H1 (cell line): ENCODE measurements at regions not wholly inside any gene's neighbourhood (a gene's known extent, or its start where the extent isn't known, plus 50 kb on each side); places are given as distances from the start of the nearest gene placed in this dataset.

Experiments used
- CTCF ChIA-PET: fragments of 300-600 bp; sonication (Branson Sonifier 250); formaldehyde crosslinking; loops from one replicate; lab custom pipeline; 2021; ENCODE audit not compliant: partially characterized antibody; lab: Charles Lee
- POLR2A ChIA-PET: fragments of 300-600 bp; sonication (Branson Sonifier 250); formaldehyde crosslinking; loops from one replicate; lab custom pipeline; 2021; ENCODE audit warnings: inconsistent platforms; ENCODE audit not compliant: partially characterized antibody; lab: Charles Lee
- DNase-seq, 2 experiments: peaks; one replicate each; pipeline versions ENCODE4 v3.0.0 to v3.0.0-alpha.2; 2010 to 2022; ENCODE audit warnings: low spot score in 2 of 2, low read depth in 1 of 2, mixed read lengths in 1 of 2
- FAIRE-seq: peaks from 2 replicates; lab custom pipeline; 2011; peaks lifted over from hg19 to GRCh38; lab: Jason Lieb, UNC
- H2AFZ ChIP-seq: 2 replicates; pipeline ENCODE4 v1.8.1; 2012; ENCODE audit warnings: low read length, inconsistent platforms
- H2AK5ac ChIP-seq: 2 replicates; pipeline ENCODE4 v1.6.1; 2013; ENCODE audit warnings: low read depth, low read length
- H2BK120ac ChIP-seq: replicated peaks from 2 replicates; pipeline ENCODE3; 2013; ENCODE audit warnings: low read depth, low read length, inconsistent platforms
- H2BK12ac ChIP-seq: 2 replicates; pipeline ENCODE4 v1.6.1; 2013; ENCODE audit warnings: low read depth, low read length
- H2BK15ac ChIP-seq: 2 replicates; pipeline ENCODE4 v1.6.1; 2013; ENCODE audit warnings: low read length
- H2BK20ac ChIP-seq: 2 replicates; pipeline ENCODE4 v1.6.1; 2013; ENCODE audit warnings: low read length
- H2BK5ac ChIP-seq: 2 replicates; pipeline ENCODE4 v1.6.1; 2013; ENCODE audit warnings: low read depth, low read length
- H3K14ac ChIP-seq: 2 replicates; pipeline ENCODE4 v1.6.1; 2013; ENCODE audit warnings: inconsistent platforms; ENCODE audit not compliant: insufficient read length
- H3K18ac ChIP-seq: 2 replicates; pipeline ENCODE4 v1.6.1; 2013; ENCODE audit warnings: low read length; ENCODE audit errors: extremely low read depth
- H3K23ac ChIP-seq: 2 replicates; pipeline ENCODE4 v1.6.1; 2013; ENCODE audit warnings: inconsistent platforms; ENCODE audit not compliant: insufficient read length
- H3K23me2 ChIP-seq: 2 replicates; pipeline ENCODE4 v1.6.1; 2013; ENCODE audit warnings: low read depth, low read length
- H3K27ac ChIP-seq: 2 replicates; pipeline ENCODE4 v1.6.1; 2011; ENCODE audit warnings: low read depth, low read length, inconsistent platforms
- H3K27me3 ChIP-seq, 4 experiments: replicated peaks in 1 of 4; 1 replicate in 1 of 4; 2 replicates in 3 of 4; pipeline versions ENCODE4 v1.6.1 to v1.8.1; 2011 to 2013; ENCODE audit warnings: low read length in 3 of 4, mild to moderate bottlenecking in 3 of 4, inconsistent platforms in 2 of 4, mixed read lengths in 2 of 4, moderate library complexity in 1 of 4; ENCODE audit not compliant: control insufficient read depth in 3 of 4, insufficient read depth in 3 of 4; ENCODE audit errors: extremely low read depth in 1 of 4
- H3K36me3 ChIP-seq, 4 experiments: 2 replicates each; pipeline versions ENCODE4 v1.6.1 to v1.8.1; 2011 to 2013; ENCODE audit warnings: mild to moderate bottlenecking in 4 of 4, low read length in 3 of 4, moderate library complexity in 2 of 4, control low read depth in 1 of 4, inconsistent platforms in 1 of 4; ENCODE audit not compliant: insufficient read depth in 4 of 4, control insufficient read depth in 2 of 4
- H3K4ac ChIP-seq: replicated peaks from 2 replicates; pipeline ENCODE3; 2013; ENCODE audit warnings: low read length, low read depth, mixed read lengths, inconsistent platforms; ENCODE audit not compliant: insufficient read length
- H3K4me1 ChIP-seq, 4 experiments: replicated peaks in 1 of 4; 1 replicate in 1 of 4; 2 replicates in 3 of 4; pipeline versions ENCODE4 v1.6.1 to v1.8.1; 2011 to 2013; ENCODE audit warnings: low read length in 3 of 4, inconsistent platforms in 2 of 4, mixed read lengths in 1 of 4; ENCODE audit not compliant: insufficient read depth in 4 of 4, control insufficient read depth in 3 of 4
- H3K4me2 ChIP-seq, 2 experiments: 2 replicates each; pipeline versions ENCODE4 v1.6.1 to v1.8.1; 2011 to 2013; ENCODE audit warnings: low read depth in 2 of 2, low read length in 2 of 2, control low read depth in 1 of 2, inconsistent platforms in 1 of 2, mild to moderate bottlenecking in 1 of 2; ENCODE audit not compliant: insufficient read depth in 1 of 2
- H3K4me3 ChIP-seq, 4 experiments: fragments of 200-600, 300-600 bp in 1 of 4; sonication (generic), shearing (Covaris generic), sonication (Bioruptor Twin) in 1 of 4; 2 replicates each; pipeline versions ENCODE4 v1.5.1 to v1.8.1; 2011 to 2016; ENCODE audit warnings: low read length in 4 of 4, low read depth in 3 of 4, control low read depth in 2 of 4, inconsistent platforms in 2 of 4, mild to moderate bottlenecking in 2 of 4, mixed read lengths in 1 of 4, moderate library complexity in 1 of 4; ENCODE audit not compliant: insufficient read depth in 2 of 4; ENCODE audit errors: extremely low read depth in 1 of 4
- H3K56ac ChIP-seq: replicated peaks from 2 replicates; pipeline ENCODE3; 2013; ENCODE audit warnings: low read depth, mild to moderate bottlenecking, mixed read lengths, low read length, inconsistent platforms; ENCODE audit not compliant: insufficient read length
- H3K79me1 ChIP-seq: 2 replicates; pipeline ENCODE4 v1.6.1; 2013; ENCODE audit warnings: low read depth, low read length, control low read depth
- H3K79me2 ChIP-seq, 2 experiments: 2 replicates each; pipeline versions ENCODE4 v1.6.1 to v1.8.1; 2012 to 2013; ENCODE audit warnings: low read length in 2 of 2, mild to moderate bottlenecking in 2 of 2, inconsistent platforms in 1 of 2; ENCODE audit not compliant: insufficient read depth in 2 of 2, control insufficient read depth in 1 of 2
- H3K9ac ChIP-seq, 4 experiments: replicated peaks in 1 of 4; 1 replicate in 1 of 4; 2 replicates in 3 of 4; pipeline versions ENCODE4 v1.6.1 to v1.8.1; 2011 to 2013; ENCODE audit warnings: low read depth in 3 of 4, low read length in 3 of 4, control low read depth in 2 of 4, mild to moderate bottlenecking in 2 of 4, moderate library complexity in 2 of 4, inconsistent platforms in 1 of 4; ENCODE audit errors: extremely low read depth in 1 of 4
- H3K9me3 ChIP-seq, 2 experiments: 2 replicates each; pipeline versions ENCODE4 v1.6.1 to v1.8.1; 2012 to 2013; ENCODE audit warnings: mild to moderate bottlenecking in 2 of 2, moderate library complexity in 2 of 2, control low read depth in 1 of 2, inconsistent platforms in 1 of 2, low read depth in 1 of 2, low read length in 1 of 2, mixed read lengths in 1 of 2; ENCODE audit not compliant: insufficient read depth in 2 of 2
- H4K20me1 ChIP-seq, 2 experiments: replicated peaks in 1 of 2; 2 replicates each; pipeline versions ENCODE3 to v1.8.1; 2011 to 2013; ENCODE audit warnings: inconsistent platforms in 2 of 2, low read length in 2 of 2, mild to moderate bottlenecking in 1 of 2; ENCODE audit not compliant: insufficient read depth in 2 of 2, control insufficient read depth in 1 of 2
- H4K5ac ChIP-seq: 2 replicates; pipeline ENCODE4 v1.6.1; 2013; ENCODE audit warnings: low read length, low read depth, mixed read lengths, inconsistent platforms; ENCODE audit not compliant: insufficient read length
- H4K8ac ChIP-seq: 2 replicates; pipeline ENCODE4 v1.8.0; 2013; ENCODE audit warnings: mild to moderate bottlenecking, moderate library complexity, low read length, inconsistent platforms; ENCODE audit not compliant: insufficient read depth; ENCODE audit errors: extremely low read depth
- H4K91ac ChIP-seq: replicated peaks from 2 replicates; pipeline ENCODE3; 2013; ENCODE audit warnings: low read length, mixed read lengths, inconsistent platforms; ENCODE audit not compliant: insufficient read length
- BACH1 ChIP-seq: IDR thresholded peaks from 2 replicates; pipeline ENCODE4 v1.6.1; 2012; ENCODE audit warnings: low read length, improper control_type of control experiment
- RAD21 ChIP-seq, 2 experiments: IDR thresholded peaks in 1 of 2; conservative IDR thresholded peaks in 1 of 2; 2 replicates each; pipeline ENCODE4 v1.6.1; 2011; ENCODE audit warnings: low read depth in 2 of 2, low read length in 2 of 2, improper control_type of control experiment in 1 of 2, inconsistent platforms in 1 of 2, mild to moderate bottlenecking in 1 of 2, moderate library complexity in 1 of 2
- TEAD4 ChIP-seq: IDR thresholded peaks from 2 replicates; pipeline ENCODE4 v1.6.1; 2012; ENCODE audit warnings: low read depth, low read length, inconsistent platforms, mixed read lengths
- WGBS, 2 experiments: shearing (Covaris generic) in 1 of 2; methylation state at CpG; one replicate each; pipeline versions ENCODE4 v1.1.6 to v1.1.7; 2013 to 2015; ENCODE audit warnings: low lambda C conversion rate in 2 of 2, mixed read lengths in 2 of 2, inconsistent platforms in 1 of 2, low coverage in 1 of 2, missing lambda C conversion rate in 1 of 2; ENCODE audit not compliant: insufficient replicate concordance in 2 of 2, insufficient coverage in 1 of 2, insufficient read length in 1 of 2; ENCODE audit errors: extremely low coverage in 1 of 2, missing lambda C conversion rate in 1 of 2; 5-methylcytosine and 5-hydroxymethylcytosine counted together
- TF ChIP-seq, protein P1 (sequence below), 3 experiments: IDR thresholded peaks; 1 replicate in 2 of 3; 2 replicates in 1 of 3; pipeline versions ENCODE4 v1.5.1 to v1.6.1; 2011; ENCODE audit warnings: low read length in 3 of 3, mild to moderate bottlenecking in 3 of 3, inconsistent platforms in 2 of 3, low read depth in 1 of 3, moderate library complexity in 1 of 3; ENCODE audit not compliant: insufficient read depth in 1 of 3; ENCODE audit errors: control extremely low read depth in 1 of 3

DNA sequence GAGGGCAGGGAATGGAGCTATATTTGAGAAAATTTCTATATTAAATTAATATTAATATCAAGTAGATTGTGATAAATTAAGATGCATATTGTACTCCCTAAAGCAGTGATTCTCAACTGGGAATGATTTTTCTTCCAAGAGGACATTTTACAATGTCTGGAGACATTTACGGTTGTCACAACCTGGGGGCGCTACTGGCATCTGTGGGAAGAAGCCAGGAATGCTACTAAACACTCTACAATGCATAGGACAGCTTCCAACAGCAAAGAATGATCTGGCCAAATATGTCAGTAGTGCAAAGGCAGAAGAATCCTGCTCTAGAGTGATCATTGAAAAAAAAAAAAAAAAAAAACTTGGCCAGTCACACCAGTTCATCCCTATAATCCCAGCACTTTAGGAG, 100.0 kb downstream of the LSM5 start:
- no peaks in the 10 kb centered on the region for H3K36me3 ChIP-seq
- H3K79me2 ChIP-seq: no peaks in the 10 kb centered on the region
- no peaks in the 10 kb centered on the region for H3K79me1 ChIP-seq
- no peak overlapping the region for H3K9ac ChIP-seq
- no peak overlapping the region for H3K4ac ChIP-seq
- H3K4me3 ChIP-seq: no peak overlapping the region
- no peak for DNase-seq
- TF ChIP-seq, protein P1, sequence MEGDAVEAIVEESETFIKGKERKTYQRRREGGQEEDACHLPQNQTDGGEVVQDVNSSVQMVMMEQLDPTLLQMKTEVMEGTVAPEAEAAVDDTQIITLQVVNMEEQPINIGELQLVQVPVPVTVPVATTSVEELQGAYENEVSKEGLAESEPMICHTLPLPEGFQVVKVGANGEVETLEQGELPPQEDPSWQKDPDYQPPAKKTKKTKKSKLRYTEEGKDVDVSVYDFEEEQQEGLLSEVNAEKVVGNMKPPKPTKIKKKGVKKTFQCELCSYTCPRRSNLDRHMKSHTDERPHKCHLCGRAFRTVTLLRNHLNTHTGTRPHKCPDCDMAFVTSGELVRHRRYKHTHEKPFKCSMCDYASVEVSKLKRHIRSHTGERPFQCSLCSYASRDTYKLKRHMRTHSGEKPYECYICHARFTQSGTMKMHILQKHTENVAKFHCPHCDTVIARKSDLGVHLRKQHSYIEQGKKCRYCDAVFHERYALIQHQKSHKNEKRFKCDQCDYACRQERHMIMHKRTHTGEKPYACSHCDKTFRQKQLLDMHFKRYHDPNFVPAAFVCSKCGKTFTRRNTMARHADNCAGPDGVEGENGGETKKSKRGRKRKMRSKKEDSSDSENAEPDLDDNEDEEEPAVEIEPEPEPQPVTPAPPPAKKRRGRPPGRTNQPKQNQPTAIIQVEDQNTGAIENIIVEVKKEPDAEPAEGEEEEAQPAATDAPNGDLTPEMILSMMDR (IDR thresholded peaks at IDR 0.05; ENCODE audit: control extremely low read depth in 1 of 3, insufficient read depth in 1 of 3, low read depth in 1 of 3, low read length in 3 of 3): peak; percentile 32 to 67 (median 62)
- peak; percentile 61; the same call in 1 of the 2 replicates for TF ChIP-seq TEAD4
- TF ChIP-seq BACH1: no peak
- peak; percentile 60 to 77 for TF ChIP-seq RAD21 (IDR thresholded peaks at IDR 0.05 in 1 of 2, conservative IDR thresholded peaks at IDR 0.05 in 1 of 2; ENCODE audit: low read depth in 2 of 2, low read length in 2 of 2)
- no peak overlapping the region for H2AK5ac ChIP-seq
- H3K56ac ChIP-seq: no peak overlapping the region
- H2BK20ac ChIP-seq: no peak overlapping the region
- no peak overlapping the region for H3K27ac ChIP-seq
- no peak overlapping the region for H2BK15ac ChIP-seq
- H4K20me1 ChIP-seq: no peaks in the 10 kb centered on the region
- no peak overlapping the region for H4K91ac ChIP-seq
- CTCF ChIA-PET: interaction anchor here (0.6 to 3.6 kb wide), 11 partner anchors 11 to 646 kb away, joined by 3 to 22 read pairs (median 4); no protein-coding TSS in a partner anchor
- H2BK5ac ChIP-seq: no peak overlapping the region
- H3K4me1 ChIP-seq: no peaks in the 10 kb centered on the region
- H2AFZ ChIP-seq: no peak overlapping the region
- H3K9me3 ChIP-seq: no peaks in the 10 kb centered on the region
- POLR2A ChIA-PET: no interaction called here
- no peak overlapping the region for H2BK12ac ChIP-seq
- no peaks in the 10 kb centered on the region for H3K27me3 ChIP-seq
- H3K23ac ChIP-seq: no peak overlapping the region
- 30% methylated on average over 2 of the region's 2 CpGs; no CpG with 5 or more reads in 1 of the 2 experiments for WGBS, 2 experiments
- no peak overlapping the region for H3K18ac ChIP-seq
- no peaks in the 10 kb centered on the region; the same call in 1 of the 2 replicates for H3K23me2 ChIP-seq
- H4K5ac ChIP-seq: no peak overlapping the region
- H3K4me2 ChIP-seq: no peak overlapping the region
- no peak overlapping the region for H3K14ac ChIP-seq
- H2BK120ac ChIP-seq: no peak overlapping the region
- no peak overlapping the region for H4K8ac ChIP-seq
- peak; percentile 65 for FAIRE-seq
